Calu3 (cell line): ENCODE measurements at regions not wholly inside any gene's neighbourhood (a gene's known extent, or its start where the extent isn't known, plus 50 kb on each side); places are given as distances from the start of the nearest gene placed in this dataset.

Experiments
- BruUV-seq: library from RNA; stranded (reverse); fragments of 400-500 nt; replicated peaks from 2 replicates; lab custom pipeline; 2021; lab: Mats Ljungman, UMichigan
- CTCF ChIA-PET: fragments of 300-600 bp; sonication (Branson Sonifier 250); formaldehyde crosslinking; loops from one replicate; lab custom pipeline; 2022; ENCODE audit warnings: antibody characterized with exemption; lab: Charles Lee
- DNase-seq: peaks from one replicate; pipeline ENCODE4 v3.0.0; 2022
- H3K27ac Mint-ChIP-seq: one replicate; pipeline ENCODE4 v1.8.0; 2022; ENCODE audit warnings: mixed read lengths; ENCODE audit not compliant: unreplicated experiment
- H3K27me3 Mint-ChIP-seq: one replicate; pipeline ENCODE4 v1.8.0; 2022; ENCODE audit warnings: mixed read lengths; ENCODE audit not compliant: unreplicated experiment
- H3K36me3 Mint-ChIP-seq: one replicate; pipeline ENCODE4 v1.8.0; 2022; ENCODE audit warnings: mild to moderate bottlenecking, moderate library complexity, mixed read lengths; ENCODE audit not compliant: insufficient read depth, unreplicated experiment
- H3K4me1 Mint-ChIP-seq: one replicate; pipeline ENCODE4 v1.8.0; 2022; ENCODE audit warnings: mild to moderate bottlenecking, low read depth, mixed read lengths; ENCODE audit not compliant: unreplicated experiment
- H3K4me3 Mint-ChIP-seq: one replicate; pipeline ENCODE4 v1.8.0; 2022; ENCODE audit warnings: mild to moderate bottlenecking, low read depth, moderate library complexity, mixed read lengths; ENCODE audit not compliant: unreplicated experiment
- H3K9me3 Mint-ChIP-seq: one replicate; pipeline ENCODE4 v1.8.0; 2022; ENCODE audit warnings: low read depth, mixed read lengths; ENCODE audit not compliant: unreplicated experiment
- CTCF ChIP-seq: fragments of 200-600 bp; IDR thresholded peaks from one replicate; pipeline ENCODE4 v1.8.0; 2022; ENCODE audit warnings: antibody characterized with exemption; ENCODE audit not compliant: unreplicated experiment
- intact Hi-C: fragments of 100-400 bp; cut with micrococcal nuclease; formaldehyde crosslinking; loops from one replicate; pipeline ENCODE4 v1.10.0; 2022; ENCODE audit not compliant: unreplicated experiment

GRCh38 chr13:64429691-64430090, 2800.4 kb downstream of the PCDH9 start:
- CTCF ChIA-PET, result no interaction called here
- no peak overlapping the region for H3K27ac Mint-ChIP-seq
- no TSS peak for BruUV-seq
- no peak overlapping the region for H3K4me3 Mint-ChIP-seq
- H3K36me3 Mint-ChIP-seq, result no peaks in the 10 kb centered on the region
- DNase-seq, result no peak
- no peaks in the 10 kb centered on the region for H3K27me3 Mint-ChIP-seq
- H3K4me1 Mint-ChIP-seq, result no peaks in the 10 kb centered on the region
- no peak for TF ChIP-seq CTCF
- intact Hi-C loops, result no loop called here
- no peaks in the 10 kb centered on the region for H3K9me3 Mint-ChIP-seq

- intact Hi-C loops, result no loop called here
- no peak for DNase-seq
- no TSS peak for BruUV-seq
- H3K27me3 Mint-ChIP-seq, result no peaks in the 10 kb centered on the region
- H3K36me3 Mint-ChIP-seq, result no peaks in the 10 kb centered on the region
- H3K9me3 Mint-ChIP-seq, result no peaks in the 10 kb centered on the region
- TF ChIP-seq CTCF, result no peak
- no peak overlapping the region for H3K4me3 Mint-ChIP-seq
- no peak overlapping the region for H3K27ac Mint-ChIP-seq
- H3K4me1 Mint-ChIP-seq, result no peaks in the 10 kb centered on the region
- CTCF ChIA-PET, result no interaction called here
These were observed 2801.9 kb downstream of the PCDH9 start for GRCh38 chr13:64428196-64428595.

- H3K4me3 Mint-ChIP-seq, result no peak overlapping the region
- no peak overlapping the region for H3K27ac Mint-ChIP-seq
- BruUV-seq, result no TSS peak
- intact Hi-C loops, result no loop called here
- no peaks in the 10 kb centered on the region for H3K9me3 Mint-ChIP-seq
- CTCF ChIA-PET, result no interaction called here
- no peaks in the 10 kb centered on the region for H3K4me1 Mint-ChIP-seq
- H3K36me3 Mint-ChIP-seq, result no peaks in the 10 kb centered on the region
- TF ChIP-seq CTCF, result no peak
- no peaks in the 10 kb centered on the region for H3K27me3 Mint-ChIP-seq
- DNase-seq, result no peak
These were observed 2806.7 kb downstream of the PCDH9 start for GRCh38 chr13:64423467-64423866.

GRCh38 chr13:64420181-64420580, 2810.0 kb downstream of the PCDH9 start:
- no peak overlapping the region for H3K4me3 Mint-ChIP-seq
- CTCF ChIA-PET, result no interaction called here
- intact Hi-C loops, result no loop called here

More at GRCh38 chr13:64420181-64420580, 2810.0 kb downstream of the PCDH9 start:
- no peak overlapping the region for H3K27ac Mint-ChIP-seq
- H3K4me1 Mint-ChIP-seq, result no peaks in the 10 kb centered on the region
- no TSS peak for BruUV-seq
- DNase-seq, result no peak
- no peaks in the 10 kb centered on the region for H3K9me3 Mint-ChIP-seq
- no peaks in the 10 kb centered on the region for H3K36me3 Mint-ChIP-seq
- H3K27me3 Mint-ChIP-seq, result no peaks in the 10 kb centered on the region
- no peak for TF ChIP-seq CTCF
